HepG2 (cell line): ENCODE measurements at regions not wholly inside any gene's neighbourhood (a gene's known extent, or its start where the extent isn't known, plus 50 kb on each side); places are given as distances from the start of the nearest gene placed in this dataset.

Experiments
- ATAC-seq: fragments of 200-7000 bp; cut with Tn5 transposase; 3 replicates; pipeline ENCODE4 v1.9.1; 2020; ENCODE audit warnings: mild to moderate bottlenecking, moderate library complexity
- BruUV-seq: library from RNA; stranded (reverse); fragments of 400-500 nt; replicated peaks from 2 replicates; lab custom pipeline; 2021; lab: Mats Ljungman, UMichigan
- CTCF ChIA-PET: fragments of 300-600 bp; formaldehyde crosslinking; extraction: SDS; loops from one replicate; lab custom pipeline; 2021; ENCODE audit warnings: low total read pairs, inconsistent platforms, low intra/inter-chr PET ratio; lab: Yijun Ruan, JAX
- POLR2A ChIA-PET: fragments of 350-600 bp; sonication (Branson Sonifier 250); formaldehyde crosslinking; loops from one replicate; lab custom pipeline; 2020; ENCODE audit warnings: antibody characterized with exemption, inconsistent platforms; lab: Yijun Ruan, JAX
- DNase-seq: peaks from one replicate; pipeline ENCODE4 v3.0.0-alpha.2; 2015; ENCODE audit warnings: low spot score
- FAIRE-seq: peaks from 3 replicates; lab custom pipeline; 2011; peaks lifted over from hg19 to GRCh38; lab: Jason Lieb, UNC
- H2AFZ ChIP-seq: one replicate; pipeline ENCODE4 v1.6.1; 2011; ENCODE audit warnings: low read length, inconsistent platforms
- H3K27ac ChIP-seq: fragments of 300-600 bp; 3 replicates; pipeline ENCODE4 v1.8.0; 2011; ENCODE audit warnings: mixed run types, mild to moderate bottlenecking, mixed read lengths, low read length, inconsistent platforms; ENCODE audit not compliant: insufficient read depth; ENCODE audit errors: extremely low read length
- H3K27me3 ChIP-seq, 2 experiments: fragments of 200-600 bp in 1 of 2; 2 replicates in 1 of 2; 3 replicates in 1 of 2; pipeline versions ENCODE4 v1.6.0 to v1.8.0; 2011; ENCODE audit warnings: low read length in 2 of 2, mild to moderate bottlenecking in 2 of 2, moderate library complexity in 2 of 2, inconsistent platforms in 1 of 2; ENCODE audit not compliant: insufficient read depth in 2 of 2, control insufficient read depth in 1 of 2
- H3K36me3 ChIP-seq, 2 experiments: fragments of 200-600 bp in 1 of 2; replicated peaks in 1 of 2; 2 replicates in 1 of 2; 3 replicates in 1 of 2; pipeline versions ENCODE4 v1.5.1 to v1.8.0; 2011; ENCODE audit warnings: low read length in 2 of 2, inconsistent platforms in 1 of 2; ENCODE audit not compliant: insufficient read depth in 2 of 2, control insufficient read depth in 1 of 2
- H3K4me1 ChIP-seq: 2 replicates; pipeline ENCODE4 v1.5.1; 2012; ENCODE audit warnings: low read length, inconsistent platforms; ENCODE audit not compliant: insufficient read depth
- H3K4me2 ChIP-seq: 2 replicates; pipeline ENCODE4 v1.6.0; 2011; ENCODE audit warnings: low read depth, low read length, inconsistent platforms
- H3K4me3 ChIP-seq, 3 experiments: fragments of 200-600 bp in 1 of 3; sonication (generic), shearing (Covaris generic) in 1 of 3; replicated peaks in 1 of 3; 2 replicates each; pipeline ENCODE4 v1.5.1; 2011 to 2016; ENCODE audit warnings: low read length in 3 of 3, inconsistent platforms in 2 of 3, low read depth in 2 of 3, mild to moderate bottlenecking in 2 of 3, control low read depth in 1 of 3, mixed read lengths in 1 of 3; ENCODE audit not compliant: insufficient read depth in 1 of 3
- H3K79me2 ChIP-seq: one replicate; pipeline ENCODE4 v1.6.1; 2011; ENCODE audit warnings: low read length, inconsistent platforms; ENCODE audit not compliant: insufficient read depth
- H3K9ac ChIP-seq: 2 replicates; pipeline ENCODE4 v1.6.0; 2011; ENCODE audit warnings: mild to moderate bottlenecking, low read depth, low read length, inconsistent platforms; ENCODE audit not compliant: insufficient read depth
- H3K9me3 ChIP-seq: 2 replicates; pipeline ENCODE4 v1.5.1; 2012; ENCODE audit warnings: mild to moderate bottlenecking, low read length
- H4K20me1 ChIP-seq: 2 replicates; pipeline ENCODE4 v1.6.0; 2011; ENCODE audit warnings: inconsistent platforms, mild to moderate bottlenecking, low read length, moderate library complexity; ENCODE audit not compliant: insufficient read depth
- NFE2 ChIP-seq: sonication (generic); formaldehyde crosslinking; IDR thresholded peaks from 2 replicates; pipeline ENCODE4 v1.4.0; 2020; ENCODE audit warnings: missing genetic modification reagents
- PLRG1 ChIP-seq: fragments of 450-650 bp; conservative IDR thresholded peaks from 2 replicates; pipeline ENCODE4 v1.6.1; 2016
- REL ChIP-seq: sonication (generic); formaldehyde crosslinking; conservative IDR thresholded peaks from 2 replicates; pipeline ENCODE4 v1.8.0; 2022; ENCODE audit warnings: mild to moderate bottlenecking, missing genetic modification reagents, moderate library complexity
- SCMH1 ChIP-seq: sonication (generic); formaldehyde crosslinking; IDR thresholded peaks from 2 replicates; pipeline ENCODE4 v1.9.0; 2021; ENCODE audit warnings: missing genetic modification reagents, mild to moderate bottlenecking, borderline replicate concordance
- SMC3 ChIP-seq: IDR thresholded peaks from 2 replicates; pipeline ENCODE4 v1.6.1; 2011; ENCODE audit warnings: low read length, improper control_type of control experiment
- TBL1XR1 ChIP-seq: fragments of 150-350 bp; IDR thresholded peaks from 2 replicates; pipeline ENCODE4 v1.6.1; 2014; ENCODE audit warnings: borderline replicate concordance, low read length; ENCODE audit not compliant: partially characterized antibody
- THYN1 ChIP-seq: sonication (generic); formaldehyde crosslinking; IDR thresholded peaks from 2 replicates; pipeline ENCODE4 v1.8.1; 2023; ENCODE audit warnings: low read depth, mild to moderate bottlenecking, moderate library complexity, missing genetic modification reagents, borderline replicate concordance
- ZFP36 ChIP-seq: fragments of 150-350 bp; IDR thresholded peaks from 2 replicates; pipeline ENCODE4 v1.6.1; 2018; ENCODE audit warnings: borderline replicate concordance, low read length, low read depth; ENCODE audit not compliant: partially characterized antibody
- ZNF3 ChIP-seq: IDR thresholded peaks from 2 replicates; pipeline ENCODE4 v1.7.0; 2017; ENCODE audit warnings: inconsistent platforms
- ZNF543 ChIP-seq: sonication (generic); formaldehyde crosslinking; IDR thresholded peaks from 2 replicates; pipeline ENCODE4 v1.4.0; 2020; ENCODE audit warnings: mild to moderate bottlenecking, missing genetic modification reagents
- ZNF720 ChIP-seq: sonication (generic); formaldehyde crosslinking; IDR thresholded peaks from 2 replicates; pipeline ENCODE4 v1.4.0; 2020; ENCODE audit warnings: missing genetic modification reagents
- in situ Hi-C: cut with HindIII; loops from 2 replicates; pipeline ENCODE4 v1.10.0; 2017; ENCODE audit warnings: low pct_unique_long_range_greater_than_20kb; ENCODE audit not compliant: extremely low pct_ligation_motif_present
- intact Hi-C: fragments of 100-400 bp; cut with micrococcal nuclease; formaldehyde crosslinking; loops from one replicate; pipeline ENCODE4 v1.10.0; 2022; ENCODE audit not compliant: unreplicated experiment
- TF ChIP-seq, protein P1 (sequence below): sonication (generic); formaldehyde crosslinking; IDR thresholded peaks from 2 replicates; pipeline ENCODE4 v1.4.0; 2020; ENCODE audit warnings: missing genetic modification reagents, borderline replicate concordance
- TF ChIP-seq, protein P2 (sequence below): sonication (generic); formaldehyde crosslinking; conservative IDR thresholded peaks from 2 replicates; pipeline ENCODE4 v1.8.0; 2022; ENCODE audit warnings: low read depth, missing genetic modification reagents
- TF ChIP-seq, protein P3 (sequence below): sonication (generic); formaldehyde crosslinking; IDR thresholded peaks from 2 replicates; pipeline ENCODE4 v1.8.0; 2022; ENCODE audit warnings: mild to moderate bottlenecking, missing genetic modification reagents, borderline replicate concordance

DNA sequence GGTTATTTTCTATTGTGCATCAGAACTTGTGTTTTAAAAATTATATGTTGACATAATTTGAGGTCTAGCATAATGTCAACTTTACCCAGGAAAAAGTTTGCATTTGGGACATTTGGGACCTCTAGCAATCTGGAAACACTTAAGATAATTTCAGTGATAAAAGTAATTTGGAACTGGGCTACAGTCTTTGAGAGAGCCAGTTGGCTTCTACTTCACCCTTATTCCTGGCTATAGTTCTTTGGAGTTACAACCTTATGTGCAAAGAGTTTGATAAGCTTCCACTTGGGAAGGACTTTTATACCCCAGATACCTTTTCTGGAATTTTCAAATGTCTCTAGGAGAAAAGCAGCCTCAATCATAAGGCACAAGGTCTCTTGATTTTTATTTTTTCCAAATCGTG, 139.3 kb downstream of the ARRDC3 start (continued):
- TF ChIP-seq, protein P1, sequence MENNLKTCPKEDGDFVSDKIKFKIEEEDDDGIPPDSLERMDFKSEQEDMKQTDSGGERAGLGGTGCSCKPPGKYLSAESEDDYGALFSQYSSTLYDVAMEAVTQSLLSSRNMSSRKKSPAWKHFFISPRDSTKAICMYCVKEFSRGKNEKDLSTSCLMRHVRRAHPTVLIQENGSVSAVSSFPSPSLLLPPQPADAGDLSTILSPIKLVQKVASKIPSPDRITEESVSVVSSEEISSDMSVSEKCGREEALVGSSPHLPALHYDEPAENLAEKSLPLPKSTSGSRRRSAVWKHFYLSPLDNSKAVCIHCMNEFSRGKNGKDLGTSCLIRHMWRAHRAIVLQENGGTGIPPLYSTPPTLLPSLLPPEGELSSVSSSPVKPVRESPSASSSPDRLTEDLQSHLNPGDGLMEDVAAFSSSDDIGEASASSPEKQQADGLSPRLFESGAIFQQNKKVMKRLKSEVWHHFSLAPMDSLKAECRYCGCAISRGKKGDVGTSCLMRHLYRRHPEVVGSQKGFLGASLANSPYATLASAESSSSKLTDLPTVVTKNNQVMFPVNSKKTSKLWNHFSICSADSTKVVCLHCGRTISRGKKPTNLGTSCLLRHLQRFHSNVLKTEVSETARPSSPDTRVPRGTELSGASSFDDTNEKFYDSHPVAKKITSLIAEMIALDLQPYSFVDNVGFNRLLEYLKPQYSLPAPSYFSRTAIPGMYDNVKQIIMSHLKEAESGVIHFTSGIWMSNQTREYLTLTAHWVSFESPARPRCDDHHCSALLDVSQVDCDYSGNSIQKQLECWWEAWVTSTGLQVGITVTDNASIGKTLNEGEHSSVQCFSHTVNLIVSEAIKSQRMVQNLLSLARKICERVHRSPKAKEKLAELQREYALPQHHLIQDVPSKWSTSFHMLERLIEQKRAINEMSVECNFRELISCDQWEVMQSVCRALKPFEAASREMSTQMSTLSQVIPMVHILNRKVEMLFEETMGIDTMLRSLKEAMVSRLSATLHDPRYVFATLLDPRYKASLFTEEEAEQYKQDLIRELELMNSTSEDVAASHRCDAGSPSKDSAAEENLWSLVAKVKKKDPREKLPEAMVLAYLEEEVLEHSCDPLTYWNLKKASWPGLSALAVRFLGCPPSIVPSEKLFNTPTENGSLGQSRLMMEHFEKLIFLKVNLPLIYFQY (CRISPR knock-in tag): no peak
- TF ChIP-seq ZFP36 (no peak), ZNF543 (no peak), TBL1XR1 (no peak)
- TF ChIP-seq, all 625 proteins: peak for 0

DNA sequence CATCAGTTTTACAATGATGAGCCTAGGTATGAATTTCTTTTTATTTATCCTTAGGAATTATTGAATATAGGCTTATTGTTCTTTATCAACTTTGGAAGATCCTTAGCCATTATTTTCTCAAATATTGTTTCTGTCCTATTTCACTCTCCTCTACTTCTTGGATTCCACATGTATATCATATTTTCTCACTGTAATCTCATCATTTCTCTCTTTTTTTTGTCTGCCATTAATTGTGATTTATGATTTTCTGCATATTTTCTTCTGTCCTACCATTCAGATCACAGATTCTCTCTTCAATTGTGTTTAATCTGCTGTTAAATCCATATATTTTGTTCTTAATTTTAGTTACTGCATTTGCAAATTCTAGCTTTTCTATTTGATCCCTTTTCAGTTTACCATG, 139.8 kb downstream of the ARRDC3 start:
- FAIRE-seq: no peak
- in situ Hi-C loops: no loop called here
- ChIA-PET POLR2A (no interaction called here), CTCF (no interaction called here)
- H3K4me1 ChIP-seq: no peaks in the 10 kb centered on the region
- no peak overlapping the region for H3K4me3 ChIP-seq
- intact Hi-C loops: no loop called here
- H3K36me3 ChIP-seq: no peaks in the 10 kb centered on the region
- no peak overlapping the region for H3K9ac ChIP-seq
- H3K9me3 ChIP-seq: peaks cover 13% of the 10 kb centered on the region; the same call in 1 of the 2 replicates
- ATAC-seq: no peak
- H3K27me3 ChIP-seq: no peaks in the 10 kb centered on the region; a peak in 1 of 5 replicates
- H2AFZ ChIP-seq: no peak overlapping the region
- TF ChIP-seq THYN1: no peak
- no peak for TF ChIP-seq SMC3
- TF ChIP-seq ZNF3 (CRISPR knock-in tag): no peak
- TF ChIP-seq SCMH1: no peak
- TF ChIP-seq, protein P2, sequence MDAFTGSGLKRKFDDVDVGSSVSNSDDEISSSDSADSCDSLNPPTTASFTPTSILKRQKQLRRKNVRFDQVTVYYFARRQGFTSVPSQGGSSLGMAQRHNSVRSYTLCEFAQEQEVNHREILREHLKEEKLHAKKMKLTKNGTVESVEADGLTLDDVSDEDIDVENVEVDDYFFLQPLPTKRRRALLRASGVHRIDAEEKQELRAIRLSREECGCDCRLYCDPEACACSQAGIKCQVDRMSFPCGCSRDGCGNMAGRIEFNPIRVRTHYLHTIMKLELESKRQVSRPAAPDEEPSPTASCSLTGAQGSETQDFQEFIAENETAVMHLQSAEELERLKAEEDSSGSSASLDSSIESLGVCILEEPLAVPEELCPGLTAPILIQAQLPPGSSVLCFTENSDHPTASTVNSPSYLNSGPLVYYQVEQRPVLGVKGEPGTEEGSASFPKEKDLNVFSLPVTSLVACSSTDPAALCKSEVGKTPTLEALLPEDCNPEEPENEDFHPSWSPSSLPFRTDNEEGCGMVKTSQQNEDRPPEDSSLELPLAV (CRISPR knock-in tag): no peak
- TF ChIP-seq REL (CRISPR knock-in tag): no peak
- TF ChIP-seq, protein P3, sequence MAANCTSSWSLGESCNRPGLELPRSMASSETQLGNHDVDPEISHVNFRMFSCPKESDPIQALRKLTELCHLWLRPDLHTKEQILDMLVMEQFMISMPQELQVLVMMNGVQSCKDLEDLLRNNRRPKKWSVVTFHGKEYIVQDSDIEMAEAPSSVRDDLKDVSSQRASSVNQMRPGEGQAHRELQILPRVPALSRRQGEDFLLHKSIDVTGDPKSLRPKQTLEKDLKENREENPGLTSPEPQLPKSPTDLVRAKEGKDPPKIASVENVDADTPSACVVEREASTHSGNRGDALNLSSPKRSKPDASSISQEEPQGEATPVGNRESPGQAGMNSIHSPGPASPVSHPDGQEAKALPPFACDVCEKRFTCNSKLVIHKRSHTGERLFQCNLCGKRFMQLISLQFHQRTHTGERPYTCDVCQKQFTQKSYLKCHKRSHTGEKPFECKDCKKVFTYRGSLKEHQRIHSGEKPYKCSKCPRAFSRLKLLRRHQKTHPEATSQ: no peak
- TF ChIP-seq ZNF720: no peak
- TF ChIP-seq PLRG1: no peak
- no peak for TF ChIP-seq NFE2 (CRISPR knock-in tag)
- no peaks in the 10 kb centered on the region for H4K20me1 ChIP-seq
- BruUV-seq: no TSS peak
- no peak overlapping the region for H3K4me2 ChIP-seq
- no peak for DNase-seq
- no peaks in the 10 kb centered on the region for H3K79me2 ChIP-seq
- H3K27ac ChIP-seq: no peak overlapping the region
